ENCODE measurements at regions not wholly inside any gene's neighbourhood (a gene's known extent, or its start where the extent isn't known, plus 50 kb on each side); places are given as distances from the start of the nearest gene placed in this dataset.

DNA sequence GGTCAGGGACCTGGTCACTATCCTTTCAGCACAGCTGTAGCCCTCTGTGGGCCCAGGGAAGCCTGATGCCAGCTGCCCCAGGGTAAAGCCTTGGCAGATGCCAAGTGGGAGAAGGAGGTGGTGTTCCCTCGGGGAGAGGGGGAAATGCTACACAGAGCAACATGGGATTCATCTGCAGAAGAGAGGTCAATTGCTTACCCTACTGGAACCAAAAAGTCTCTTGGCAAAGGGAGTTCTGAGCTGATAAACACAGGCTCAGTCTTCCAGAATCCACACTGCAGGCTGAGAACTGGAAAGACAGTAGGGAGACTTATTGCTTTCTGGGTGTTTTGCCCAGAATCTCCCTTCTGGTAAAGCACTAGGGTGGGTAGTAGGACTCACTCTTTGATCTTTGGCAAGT is 100.1 kb upstream of the NEO1 start:
- no peak for TF ChIP-seq POLR2A (IDR thresholded peaks at IDR 0.05)
- TF ChIP-seq, protein P1, sequence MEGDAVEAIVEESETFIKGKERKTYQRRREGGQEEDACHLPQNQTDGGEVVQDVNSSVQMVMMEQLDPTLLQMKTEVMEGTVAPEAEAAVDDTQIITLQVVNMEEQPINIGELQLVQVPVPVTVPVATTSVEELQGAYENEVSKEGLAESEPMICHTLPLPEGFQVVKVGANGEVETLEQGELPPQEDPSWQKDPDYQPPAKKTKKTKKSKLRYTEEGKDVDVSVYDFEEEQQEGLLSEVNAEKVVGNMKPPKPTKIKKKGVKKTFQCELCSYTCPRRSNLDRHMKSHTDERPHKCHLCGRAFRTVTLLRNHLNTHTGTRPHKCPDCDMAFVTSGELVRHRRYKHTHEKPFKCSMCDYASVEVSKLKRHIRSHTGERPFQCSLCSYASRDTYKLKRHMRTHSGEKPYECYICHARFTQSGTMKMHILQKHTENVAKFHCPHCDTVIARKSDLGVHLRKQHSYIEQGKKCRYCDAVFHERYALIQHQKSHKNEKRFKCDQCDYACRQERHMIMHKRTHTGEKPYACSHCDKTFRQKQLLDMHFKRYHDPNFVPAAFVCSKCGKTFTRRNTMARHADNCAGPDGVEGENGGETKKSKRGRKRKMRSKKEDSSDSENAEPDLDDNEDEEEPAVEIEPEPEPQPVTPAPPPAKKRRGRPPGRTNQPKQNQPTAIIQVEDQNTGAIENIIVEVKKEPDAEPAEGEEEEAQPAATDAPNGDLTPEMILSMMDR (IDR thresholded peaks at IDR 0.05) = no peak

Data from prostate gland (tissue), 2 donors.